ENCODE measurements at regions not wholly inside any gene's neighbourhood (a gene's known extent, or its start where the extent isn't known, plus 50 kb on each side); places are given as distances from the start of the nearest gene placed in this dataset.

DNA sequence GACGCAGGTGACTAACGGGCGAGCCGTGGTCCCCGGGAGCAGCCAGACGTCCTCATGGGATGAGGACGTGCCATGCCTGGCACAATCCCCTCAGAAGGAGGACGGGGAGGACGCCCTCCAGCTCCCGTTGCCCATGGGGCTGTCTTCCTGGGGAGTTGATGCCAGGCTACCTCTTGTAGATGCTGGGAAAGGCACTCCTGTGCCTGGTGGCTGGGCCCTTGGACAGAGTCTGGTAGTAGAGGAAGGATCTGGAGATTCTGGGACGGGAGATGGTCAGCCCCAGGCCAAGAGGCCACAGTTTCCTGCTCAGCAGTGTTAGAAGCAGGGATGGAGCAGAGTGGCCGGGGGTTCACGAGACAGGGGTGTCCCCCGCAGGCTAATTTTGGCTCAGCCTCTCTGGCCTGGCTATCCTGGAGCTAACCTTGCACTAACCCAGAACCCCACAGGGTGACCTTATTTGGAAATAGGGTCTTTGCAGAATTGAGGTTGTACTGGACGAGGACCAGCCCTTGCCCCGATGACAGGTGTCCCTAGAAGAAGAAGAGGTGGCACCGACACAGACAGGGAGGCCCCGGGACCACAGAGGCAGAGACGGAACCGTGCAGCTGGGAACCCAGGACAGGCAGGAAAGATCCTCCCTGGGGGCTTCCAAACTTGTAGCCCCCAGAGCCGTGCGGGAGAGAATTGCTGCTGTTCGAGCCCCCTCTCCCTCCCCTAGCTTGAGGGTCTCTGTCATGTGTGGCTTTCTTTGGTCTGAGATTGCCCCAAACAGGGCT, 50.1 kb upstream of the ADRA2C start:
- H3K27ac ChIP-seq (ENCODE audit: insufficient read depth, low read depth, low read length) = no peak overlapping the region
- FAIRE-seq = no peak

DNA sequence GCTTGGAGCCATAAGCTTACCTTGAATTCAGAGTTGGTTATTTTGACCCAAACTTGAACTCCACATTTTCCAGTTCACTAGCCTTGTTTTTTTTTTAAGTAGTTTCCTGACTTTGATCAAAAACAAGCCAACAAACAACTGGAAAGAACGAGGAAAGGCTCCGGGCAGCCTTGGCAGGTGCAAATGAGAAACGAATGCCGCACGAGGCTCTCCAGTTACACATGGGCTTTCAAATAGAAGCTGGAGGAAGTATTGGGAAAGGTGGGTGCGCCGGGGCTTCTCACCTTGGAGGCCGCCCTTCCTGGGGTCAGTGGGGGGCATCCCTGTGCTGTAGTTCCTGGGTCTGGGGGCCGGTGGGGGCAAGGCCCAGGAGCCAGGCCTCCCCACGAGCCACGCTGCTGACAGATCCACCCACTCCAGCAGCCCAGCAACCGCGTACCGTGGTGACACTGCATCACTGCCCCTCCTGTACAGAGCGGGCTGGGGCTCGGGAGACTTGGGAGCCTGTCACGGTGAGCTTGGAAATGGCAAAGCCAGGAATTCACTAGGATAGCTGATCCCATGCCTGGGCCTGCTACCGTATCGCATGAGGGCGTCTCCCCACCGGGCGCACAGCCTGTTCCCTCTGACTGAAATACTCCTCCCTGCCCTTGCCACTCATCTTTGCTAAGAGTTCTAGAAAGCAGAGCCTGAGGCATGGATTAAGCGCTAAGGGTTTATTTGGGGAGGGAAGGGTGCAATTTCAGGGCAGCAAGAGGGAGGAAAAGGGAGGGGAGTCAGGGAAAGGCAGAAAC, 50.9 kb upstream of the ADRA2C start:
- Histone ChIP-seq H3K4me2 (ENCODE audit: insufficient read depth, low read length) (no peak overlapping the region), H3K9ac (replicated peaks; ENCODE audit: extremely low read depth, insufficient read depth, low read length) (no peak overlapping the region), H3K4me1 (ENCODE audit: control insufficient read depth, extremely low read depth, insufficient read depth, low read length) (no peaks in the 10 kb centered on the region), H3K4me3 (replicated peaks in 1 of 3; ENCODE audit: insufficient read depth in 1 of 3, low read depth in 1 of 3, low read length in 3 of 3) (no peak overlapping the region), H2AFZ (ENCODE audit: low read depth, low read length) (no peak overlapping the region), H3K9me1 (replicated peaks; ENCODE audit: control insufficient read depth, extremely low read depth, insufficient read depth, low read length) (no peaks in the 10 kb centered on the region), H3K79me2 (ENCODE audit: control insufficient read depth, insufficient read depth, low read length) (no peaks in the 10 kb centered on the region), H3K36me3 (ENCODE audit: control insufficient read depth in 2 of 2, extremely low read depth in 1 of 2, insufficient read depth in 2 of 2, low read length in 2 of 2) (no peaks in the 10 kb centered on the region), H3K27ac (ENCODE audit: insufficient read depth, low read depth, low read length) (no peak overlapping the region), H4K20me1 (replicated peaks; ENCODE audit: control insufficient read depth, extremely low read depth, insufficient read depth, low read length) (no peaks in the 10 kb centered on the region), H3K27me3 (ENCODE audit: control insufficient read depth in 2 of 2, insufficient read depth in 2 of 2, low read length in 2 of 2) (no peaks in the 10 kb centered on the region), H3K9me3 (replicated peaks; ENCODE audit: control insufficient read depth, insufficient read depth, low read length) (no peaks in the 10 kb centered on the region)
- dilution Hi-C loops (cut with MboI; ENCODE audit: extremely low pct_ligation_motif_present, low sequenced_read_pairs) = no loop called here
- no TSS peak for BruUV-seq (replicated peaks)
- ChIA-PET POLR2A (no interaction called here), CTCF (no interaction called here)
- FAIRE-seq (no peak), DNase-seq (ENCODE audit: low read depth, low spot score) (no peak)
- TF ChIP-seq POLR2AphosphoS5 (IDR thresholded peaks at IDR 0.05; ENCODE audit: insufficient read depth, low read depth, low read length) (no peak), EZH2 (IDR thresholded peaks at IDR 0.05; ENCODE audit: borderline replicate concordance, low read depth, low read length, severe bottlenecking) (no peak), MYC (IDR thresholded peaks at IDR 0.05; ENCODE audit: low read depth, low read length) (no peak), GATA2 (IDR thresholded peaks at IDR 0.05; ENCODE audit: insufficient read depth, insufficient read length, low read depth, low read length) (no peak)
- TF ChIP-seq, protein P1, sequence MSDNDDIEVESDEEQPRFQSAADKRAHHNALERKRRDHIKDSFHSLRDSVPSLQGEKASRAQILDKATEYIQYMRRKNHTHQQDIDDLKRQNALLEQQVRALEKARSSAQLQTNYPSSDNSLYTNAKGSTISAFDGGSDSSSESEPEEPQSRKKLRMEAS (IDR thresholded peaks at IDR 0.05; ENCODE audit: insufficient read depth, insufficient read length) = no peak
- TF ChIP-seq, protein P2, sequence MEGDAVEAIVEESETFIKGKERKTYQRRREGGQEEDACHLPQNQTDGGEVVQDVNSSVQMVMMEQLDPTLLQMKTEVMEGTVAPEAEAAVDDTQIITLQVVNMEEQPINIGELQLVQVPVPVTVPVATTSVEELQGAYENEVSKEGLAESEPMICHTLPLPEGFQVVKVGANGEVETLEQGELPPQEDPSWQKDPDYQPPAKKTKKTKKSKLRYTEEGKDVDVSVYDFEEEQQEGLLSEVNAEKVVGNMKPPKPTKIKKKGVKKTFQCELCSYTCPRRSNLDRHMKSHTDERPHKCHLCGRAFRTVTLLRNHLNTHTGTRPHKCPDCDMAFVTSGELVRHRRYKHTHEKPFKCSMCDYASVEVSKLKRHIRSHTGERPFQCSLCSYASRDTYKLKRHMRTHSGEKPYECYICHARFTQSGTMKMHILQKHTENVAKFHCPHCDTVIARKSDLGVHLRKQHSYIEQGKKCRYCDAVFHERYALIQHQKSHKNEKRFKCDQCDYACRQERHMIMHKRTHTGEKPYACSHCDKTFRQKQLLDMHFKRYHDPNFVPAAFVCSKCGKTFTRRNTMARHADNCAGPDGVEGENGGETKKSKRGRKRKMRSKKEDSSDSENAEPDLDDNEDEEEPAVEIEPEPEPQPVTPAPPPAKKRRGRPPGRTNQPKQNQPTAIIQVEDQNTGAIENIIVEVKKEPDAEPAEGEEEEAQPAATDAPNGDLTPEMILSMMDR (IDR thresholded peaks at IDR 0.05; ENCODE audit: extremely low read depth in 1 of 2, insufficient read depth in 1 of 2, low read depth in 1 of 2, low read length in 2 of 2) = no peak
- intact Hi-C loops (cut with micrococcal nuclease) = no loop called here

More for the DNA sequence above, 50.1 kb upstream of the ADRA2C start:
- no peak for DNase-seq (ENCODE audit: low read depth, low spot score)
- H3K4me1 ChIP-seq (ENCODE audit: control insufficient read depth, extremely low read depth, insufficient read depth, low read length) = no peaks in the 10 kb centered on the region
- H3K36me3 ChIP-seq (ENCODE audit: control insufficient read depth in 2 of 2, extremely low read depth in 1 of 2, insufficient read depth in 2 of 2, low read length in 2 of 2) = no peaks in the 10 kb centered on the region
- no peak overlapping the region for H3K4me2 ChIP-seq (ENCODE audit: insufficient read depth, low read length)
- CTCF ChIA-PET = no interaction called here
- TF ChIP-seq JUN (IDR thresholded peaks at IDR 0.05; ENCODE audit: borderline replicate concordance, insufficient read depth, insufficient read length, low read depth) (no peak), FOS (IDR thresholded peaks at IDR 0.05; ENCODE audit: borderline replicate concordance, insufficient read depth, low read length) (no peak), GATA2 (IDR thresholded peaks at IDR 0.05; ENCODE audit: insufficient read depth, insufficient read length, low read depth, low read length) (no peak), EZH2 (IDR thresholded peaks at IDR 0.05; ENCODE audit: borderline replicate concordance, low read depth, low read length, severe bottlenecking) (no peak)
- TF ChIP-seq, protein P1 (IDR thresholded peaks at IDR 0.05; ENCODE audit: insufficient read depth, insufficient read length) = no peak
- H2AFZ ChIP-seq (ENCODE audit: low read depth, low read length) = no peak overlapping the region
- BruUV-seq (replicated peaks) = no TSS peak
- H3K27me3 ChIP-seq (ENCODE audit: control insufficient read depth in 2 of 2, insufficient read depth in 2 of 2, low read length in 2 of 2) = no peaks in the 10 kb centered on the region
- H3K79me2 ChIP-seq (ENCODE audit: control insufficient read depth, insufficient read depth, low read length) = no peaks in the 10 kb centered on the region
- no peak overlapping the region for H3K9ac ChIP-seq (replicated peaks; ENCODE audit: extremely low read depth, insufficient read depth, low read length)
- intact Hi-C loops (cut with micrococcal nuclease) = no loop called here
- H3K4me3 ChIP-seq (replicated peaks in 1 of 3; ENCODE audit: insufficient read depth in 1 of 3, low read depth in 1 of 3, low read length in 3 of 3) = no peak overlapping the region
- POLR2A ChIA-PET = no interaction called here
- dilution Hi-C loops (cut with MboI; ENCODE audit: extremely low pct_ligation_motif_present, low sequenced_read_pairs) = no loop called here
- no peaks in the 10 kb centered on the region for H4K20me1 ChIP-seq (replicated peaks; ENCODE audit: control insufficient read depth, extremely low read depth, insufficient read depth, low read length)
- H3K9me1 ChIP-seq (replicated peaks; ENCODE audit: control insufficient read depth, extremely low read depth, insufficient read depth, low read length) = no peaks in the 10 kb centered on the region
- no peaks in the 10 kb centered on the region for H3K9me3 ChIP-seq (replicated peaks; ENCODE audit: control insufficient read depth, insufficient read depth, low read length)

All from endothelial cell of umbilical vein (primary cell).